ENCODE measurements at regions not wholly inside any gene's neighbourhood (a gene's known extent, or its start where the extent isn't known, plus 50 kb on each side); places are given as distances from the start of the nearest gene placed in this dataset.

DNA sequence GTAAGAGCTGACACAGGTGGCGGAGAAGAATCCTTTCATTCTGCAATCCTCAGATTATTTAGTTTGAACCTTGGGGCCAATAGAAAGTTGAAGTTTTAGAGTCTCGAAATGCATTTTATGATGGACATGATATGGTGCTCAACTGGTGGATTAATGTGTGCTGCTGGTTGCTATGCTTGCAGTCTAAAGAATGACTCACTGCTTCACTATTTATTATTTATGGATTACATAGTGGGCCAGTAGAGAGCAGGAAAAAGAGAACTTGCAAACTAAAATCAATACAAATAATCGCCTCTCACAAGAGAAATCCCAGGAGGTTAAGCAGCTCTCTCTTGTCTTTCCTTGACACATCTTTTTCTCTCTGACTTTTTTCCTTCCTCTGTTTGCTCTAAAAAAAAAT is 2326.8 kb upstream of the AGA start:
- DNase-seq (ENCODE audit: low read depth in 2 of 2), result no peak

GRCh38 chr4:179797738-179798137 is 2355.5 kb upstream of the AGA start:
- DNase-seq (ENCODE audit: low read depth in 2 of 2), result no peak

- DNase-seq (ENCODE audit: low read depth in 2 of 2), result no peak
These were observed 2361.6 kb upstream of the AGA start for GRCh38 chr4:179803857-179804256.

- no peak for DNase-seq (ENCODE audit: low read depth in 2 of 2)
These were observed 2362.2 kb upstream of the AGA start for GRCh38 chr4:179804440-179804839.

GRCh38 chr4:179817317-179817716 is 2375.1 kb upstream of the AGA start:
- DNase-seq (ENCODE audit: low read depth in 2 of 2), result no peak

- DNase-seq (ENCODE audit: low read depth in 2 of 2), result no peak
These were observed 2381.1 kb upstream of the AGA start for GRCh38 chr4:179823342-179823741.

DNA sequence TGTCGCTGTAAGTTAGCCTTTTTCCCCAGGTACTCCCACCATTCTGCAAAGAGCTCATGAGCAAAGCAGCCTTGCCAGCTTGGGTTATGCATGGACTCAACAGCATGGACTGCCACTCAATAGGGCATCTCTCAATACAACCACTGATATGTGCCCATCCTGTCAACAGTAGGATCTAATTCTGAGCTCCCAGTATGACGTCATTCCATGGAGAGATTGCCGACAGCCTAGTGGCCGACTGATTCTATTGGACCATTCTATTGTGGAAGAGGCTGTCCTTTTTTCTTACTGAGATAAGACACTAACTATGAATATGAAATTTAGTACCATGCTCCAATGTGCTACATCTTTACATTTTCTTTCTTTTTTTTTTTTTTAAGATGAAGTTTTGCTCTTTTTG is 2389.0 kb upstream of the AGA start:
- DNase-seq (ENCODE audit: low read depth in 2 of 2), result no peak

- no peak for DNase-seq (ENCODE audit: low read depth in 2 of 2)
These were observed 2394.2 kb upstream of the AGA start for GRCh38 chr4:179836179-179837075.

DNA sequence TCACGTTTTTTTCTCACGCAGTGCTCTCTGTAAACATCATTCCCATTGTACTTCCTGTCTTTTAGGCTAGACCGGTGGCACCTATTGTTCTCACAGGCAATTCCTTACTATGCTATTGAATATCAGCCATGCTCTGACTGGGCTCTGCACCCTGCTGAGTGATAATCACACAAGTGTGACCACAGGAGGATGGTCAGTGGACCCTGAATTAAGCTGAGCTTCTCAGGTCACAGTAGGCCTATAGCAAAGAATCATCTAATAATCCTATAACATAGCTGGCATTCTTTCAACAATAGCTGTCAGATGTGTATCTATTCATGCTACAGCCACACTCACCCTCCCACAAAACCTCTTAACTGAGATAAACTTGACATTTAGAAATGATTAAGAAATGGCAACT is 2399.8 kb upstream of the TENM3 start:
- DNase-seq (ENCODE audit: low read depth in 2 of 2), result no peak

DNA sequence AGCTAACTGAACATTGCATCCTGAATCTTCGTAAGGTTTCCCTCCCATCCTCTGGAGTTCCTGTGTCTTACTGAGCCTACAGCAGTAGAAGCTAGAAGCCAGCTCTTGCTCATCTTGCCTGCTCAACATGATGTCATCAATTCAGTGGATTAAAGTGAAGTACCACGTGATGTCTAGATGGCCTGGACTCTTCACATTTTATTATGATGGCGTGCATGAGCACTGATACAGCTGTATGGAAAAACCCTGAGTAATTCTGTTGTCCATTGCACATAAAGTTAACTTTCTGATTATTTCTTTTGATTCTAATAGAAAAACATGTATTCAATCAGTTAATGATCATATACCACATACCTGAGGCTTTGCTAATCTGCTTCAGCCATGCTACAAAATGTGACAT is 2387.7 kb upstream of the TENM3 start:
- DNase-seq (ENCODE audit: low read depth in 2 of 2), result no peak

- no peak for DNase-seq (ENCODE audit: low read depth in 2 of 2)
These were observed 2385.0 kb upstream of the TENM3 start for GRCh38 chr4:179858221-179858620.

- no peak for DNase-seq (ENCODE audit: low read depth in 2 of 2)
These were observed 2375.8 kb upstream of the TENM3 start for GRCh38 chr4:179867300-179867878.

- DNase-seq (ENCODE audit: low read depth in 2 of 2), result no peak
These were observed 2371.5 kb upstream of the TENM3 start for GRCh38 chr4:179871726-179872125.

DNA sequence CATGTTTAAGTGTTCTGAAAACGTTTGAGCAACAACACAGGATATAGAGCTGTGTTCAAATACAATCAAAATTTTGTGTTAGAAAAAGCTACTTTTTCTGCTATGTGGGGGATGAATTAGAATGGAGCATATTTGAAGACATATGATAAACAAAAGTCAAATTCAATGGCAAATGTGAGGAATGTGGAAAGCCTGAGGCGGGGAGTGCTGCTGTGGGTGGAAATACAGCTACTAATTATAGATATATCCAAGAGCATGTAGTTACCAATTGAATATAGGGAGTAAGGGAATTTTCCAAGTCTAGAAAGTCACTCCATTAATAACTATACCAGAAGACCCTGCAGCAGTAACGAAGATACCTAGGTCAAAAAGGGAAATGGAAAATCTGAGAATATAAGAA is 2370.4 kb upstream of the TENM3 start:
- no peak for DNase-seq (ENCODE audit: low read depth in 2 of 2)

GRCh38 chr4:179880756-179881155 is 2362.4 kb upstream of the TENM3 start:
- DNase-seq (ENCODE audit: low read depth in 2 of 2), result no peak

GRCh38 chr4:179894066-179894778 is 2349.0 kb upstream of the TENM3 start:
- no peak for DNase-seq (ENCODE audit: low read depth in 2 of 2)

DNA sequence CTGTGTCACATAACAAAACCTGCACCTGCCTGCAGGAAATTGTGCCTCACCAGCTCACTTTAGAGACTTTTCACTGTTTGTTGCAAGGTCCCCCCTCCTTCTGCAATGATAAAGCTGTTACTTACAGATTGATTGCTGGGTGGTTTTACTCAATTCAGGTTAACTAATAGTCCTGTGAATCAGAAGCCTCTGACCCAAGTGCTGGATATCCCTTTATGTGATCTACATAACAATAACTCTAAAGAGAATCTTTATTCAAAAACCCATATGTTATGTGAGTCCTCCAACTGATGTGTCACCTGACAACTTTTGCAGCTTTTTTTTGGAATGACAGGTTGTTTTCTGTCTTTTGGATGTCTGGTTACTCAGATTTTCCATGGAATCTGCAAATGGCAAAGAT is 2323.6 kb upstream of the TENM3 start:
- DNase-seq (ENCODE audit: low read depth in 2 of 2), result no peak

DNA sequence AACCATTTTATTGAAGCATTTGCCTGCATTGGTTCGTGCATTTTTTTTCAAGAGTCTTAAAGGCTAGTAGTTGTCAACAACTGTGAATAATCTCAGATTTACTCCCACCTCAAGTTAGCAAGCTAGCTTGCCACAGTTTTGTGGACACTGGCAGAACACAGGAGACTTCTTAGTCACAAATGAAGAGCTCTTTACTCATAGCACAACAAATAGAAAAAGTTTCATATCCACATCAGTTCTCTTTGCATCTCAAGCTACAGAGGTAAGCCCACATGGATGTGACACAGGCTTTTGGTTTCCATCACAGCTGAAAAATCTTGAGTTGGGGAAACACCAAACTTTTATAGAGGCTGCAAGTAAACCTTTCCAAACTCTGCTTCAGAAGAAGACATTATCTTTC is 2315.7 kb upstream of the TENM3 start:
- no peak for DNase-seq (ENCODE audit: low read depth in 2 of 2)

GRCh38 chr4:179941911-179942310 is 2301.3 kb upstream of the TENM3 start:
- no peak for DNase-seq (ENCODE audit: low read depth in 2 of 2)

GRCh38 chr4:179976777-179977176 is 2266.4 kb upstream of the TENM3 start:
- no peak for DNase-seq (ENCODE audit: low read depth in 2 of 2)

DNA sequence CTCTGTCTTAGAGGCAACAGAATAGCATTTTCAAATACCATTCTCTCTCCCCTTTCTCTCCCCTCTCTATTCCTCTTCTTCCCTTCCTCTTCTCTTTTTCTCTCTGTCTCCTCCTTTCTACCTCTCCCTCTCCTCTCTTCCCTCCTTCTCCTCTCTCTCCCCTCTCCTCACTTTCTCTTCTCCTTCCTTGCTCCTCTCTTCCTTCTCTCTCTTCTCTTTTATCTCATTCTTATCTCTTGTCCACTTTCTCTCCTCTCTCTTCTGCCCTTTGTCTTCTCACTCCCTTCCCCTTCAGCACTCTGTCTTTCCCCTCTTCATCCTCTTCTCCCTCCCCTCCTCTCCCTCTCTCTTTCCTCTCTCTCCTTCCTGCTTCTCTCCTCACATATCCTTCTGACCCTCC is 2265.8 kb upstream of the TENM3 start:
- DNase-seq (ENCODE audit: low read depth in 2 of 2), result no peak

DNA sequence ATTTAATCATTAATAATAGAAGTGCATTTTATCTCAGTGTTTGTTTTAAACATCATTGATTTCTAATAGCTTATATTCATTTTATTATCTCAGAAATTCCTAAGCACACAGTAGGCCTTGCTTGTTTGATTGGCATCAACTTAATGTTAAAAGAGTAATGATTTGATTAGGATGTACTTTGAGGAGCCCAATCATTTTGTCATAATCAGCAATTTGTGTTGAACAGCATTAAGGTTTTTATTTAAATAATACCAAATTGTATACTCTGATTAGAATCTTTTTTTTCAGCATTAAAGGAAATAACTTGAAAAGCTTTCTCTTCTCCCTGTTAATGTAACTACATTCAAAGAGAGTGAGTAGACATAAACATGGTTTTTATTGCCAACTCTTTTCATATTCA is 2262.0 kb upstream of the TENM3 start:
- no peak for DNase-seq (ENCODE audit: low read depth in 2 of 2)

- DNase-seq (ENCODE audit: low read depth in 2 of 2), result no peak
These were observed 2253.2 kb upstream of the TENM3 start for GRCh38 chr4:179989975-179990374.

Measured in stimulated activated CD8-positive, alpha-beta memory T cell treated with anti-CD3 and anti-CD28 coated beads, Interleukin-7, amount 100 ng/mL, for 1 hour (primary cell).